ENCODE measurements at regions not wholly inside any gene's neighbourhood (a gene's known extent, or its start where the extent isn't known, plus 50 kb on each side); places are given as distances from the start of the nearest gene placed in this dataset.

GRCh38 chrX:7272346-7272745 lies 124.4 kb upstream of the PUDP start:
- no peak for DNase-seq (ENCODE audit: low spot score in 2 of 2)
- intact Hi-C loops (cut with DNase I; ENCODE audit: low total_unique reads) = no loop called here

GRCh38 chrX:7270933-7271332 lies 123.0 kb upstream of the PUDP start:
- TF ChIP-seq POLR2AphosphoS5 (IDR thresholded peaks at IDR 0.05) = no peak
- no peak for TF ChIP-seq POLR2A (IDR thresholded peaks at IDR 0.05)
- TF ChIP-seq CTCF (IDR thresholded peaks at IDR 0.05) = no peak
- Histone ChIP-seq H3K36me3 (no peaks in the 10 kb centered on the region), H3K4me3 (no peak overlapping the region), H3K4me1 (no peaks in the 10 kb centered on the region), H3K27ac (no peak overlapping the region), H3K9me3 (no peaks in the 10 kb centered on the region), H3K27me3 (no peaks in the 10 kb centered on the region)
- DNase-seq (ENCODE audit: low spot score in 2 of 2) = no peak
- intact Hi-C loops (cut with DNase I; ENCODE audit: low total_unique reads) = no loop called here

More at GRCh38 chrX:7272346-7272745, 124.4 kb upstream of the PUDP start:
- no peaks in the 10 kb centered on the region for H3K4me1 ChIP-seq
- H3K36me3 ChIP-seq = no peaks in the 10 kb centered on the region
- H3K27ac ChIP-seq = no peak overlapping the region
- TF ChIP-seq POLR2AphosphoS5 (IDR thresholded peaks at IDR 0.05) (no peak), CTCF (IDR thresholded peaks at IDR 0.05) (no peak), POLR2A (IDR thresholded peaks at IDR 0.05) (no peak)
- no peaks in the 10 kb centered on the region for H3K27me3 ChIP-seq
- H3K9me3 ChIP-seq = no peaks in the 10 kb centered on the region
- no peak overlapping the region for H3K4me3 ChIP-seq

- no peaks in the 10 kb centered on the region for H3K36me3 ChIP-seq
- no peak overlapping the region for H3K27ac ChIP-seq
- intact Hi-C loops (cut with DNase I; ENCODE audit: low total_unique reads) = no loop called here
- H3K4me3 ChIP-seq = no peak overlapping the region
- H3K4me1 ChIP-seq = no peaks in the 10 kb centered on the region
- TF ChIP-seq POLR2A (IDR thresholded peaks at IDR 0.05) = no peak
- H3K27me3 ChIP-seq = no peaks in the 10 kb centered on the region
- no peak for DNase-seq (ENCODE audit: low spot score in 2 of 2)
- H3K9me3 ChIP-seq = no peaks in the 10 kb centered on the region
Measured at GRCh38 chrX:7269991-7270390, 122.0 kb upstream of the PUDP start.

GRCh38 chrX:7269589-7269988 lies 121.6 kb upstream of the PUDP start:
- H3K36me3 ChIP-seq = no peaks in the 10 kb centered on the region
- no peaks in the 10 kb centered on the region for H3K9me3 ChIP-seq
- H3K4me1 ChIP-seq = no peaks in the 10 kb centered on the region
- H3K4me3 ChIP-seq = no peak overlapping the region
- H3K27me3 ChIP-seq = no peaks in the 10 kb centered on the region
- intact Hi-C loops (cut with DNase I; ENCODE audit: low total_unique reads) = no loop called here
- TF ChIP-seq POLR2AphosphoS5 (IDR thresholded peaks at IDR 0.05) = no peak
- no peak for TF ChIP-seq CTCF (IDR thresholded peaks at IDR 0.05)
- no peak for TF ChIP-seq POLR2A (IDR thresholded peaks at IDR 0.05)
- no peak overlapping the region for H3K27ac ChIP-seq
- DNase-seq (ENCODE audit: low spot score in 2 of 2) = no peak

GRCh38 chrX:7266288-7266687 lies 118.3 kb upstream of the PUDP start:
- Histone ChIP-seq H3K36me3 (no peaks in the 10 kb centered on the region), H3K4me3 (no peak overlapping the region), H3K27me3 (no peaks in the 10 kb centered on the region), H3K9me3 (no peaks in the 10 kb centered on the region), H3K4me1 (no peaks in the 10 kb centered on the region), H3K27ac (no peak overlapping the region)
- intact Hi-C loops (cut with DNase I; ENCODE audit: low total_unique reads) = no loop called here
- TF ChIP-seq CTCF (IDR thresholded peaks at IDR 0.05) (no peak), POLR2A (IDR thresholded peaks at IDR 0.05) (no peak), POLR2AphosphoS5 (IDR thresholded peaks at IDR 0.05) (no peak)
- no peak for DNase-seq (ENCODE audit: low spot score in 2 of 2)

GRCh38 chrX:7264399-7264798 lies 116.4 kb upstream of the PUDP start:
- no peaks in the 10 kb centered on the region for H3K4me1 ChIP-seq
- H3K9me3 ChIP-seq = no peaks in the 10 kb centered on the region
- intact Hi-C loops (cut with DNase I; ENCODE audit: low total_unique reads) = no loop called here
- no peak overlapping the region for H3K27ac ChIP-seq
- H3K4me3 ChIP-seq = no peak overlapping the region
- H3K27me3 ChIP-seq = no peaks in the 10 kb centered on the region
- TF ChIP-seq POLR2A (IDR thresholded peaks at IDR 0.05) (no peak), CTCF (IDR thresholded peaks at IDR 0.05) (no peak), POLR2AphosphoS5 (IDR thresholded peaks at IDR 0.05) (no peak)
- H3K36me3 ChIP-seq = no peaks in the 10 kb centered on the region
- DNase-seq (ENCODE audit: low spot score in 2 of 2) = no peak
